Fibroblast of skin of back (primary cell): ENCODE measurements at regions not wholly inside any gene's neighbourhood (a gene's known extent, or its start where the extent isn't known, plus 50 kb on each side); places are given as distances from the start of the nearest gene placed in this dataset.

Source experiments
- DNase-seq: peaks from one replicate; pipeline ENCODE4 v3.0.0-alpha.2; 2013

DNA sequence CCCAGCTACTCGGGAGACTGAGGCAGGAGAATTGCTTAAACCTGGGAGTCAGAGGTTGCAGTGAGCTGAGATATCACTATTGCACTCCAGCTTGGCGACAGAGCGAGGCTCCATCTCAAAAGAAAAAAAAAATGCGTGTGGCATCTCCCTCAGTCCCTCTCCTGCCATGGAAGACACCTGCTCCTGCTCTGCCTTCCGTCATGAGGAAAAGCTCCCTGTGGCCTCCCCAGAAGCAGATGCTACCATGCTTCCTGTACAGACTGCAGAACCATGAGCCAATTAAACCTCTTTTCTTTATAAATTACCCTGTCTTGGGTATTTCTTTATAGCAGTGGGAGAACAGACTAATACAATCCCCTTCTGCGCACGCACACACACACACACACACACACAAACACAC, 249.4 kb downstream of the MN1 start:
- DNase-seq: no peak

DNA sequence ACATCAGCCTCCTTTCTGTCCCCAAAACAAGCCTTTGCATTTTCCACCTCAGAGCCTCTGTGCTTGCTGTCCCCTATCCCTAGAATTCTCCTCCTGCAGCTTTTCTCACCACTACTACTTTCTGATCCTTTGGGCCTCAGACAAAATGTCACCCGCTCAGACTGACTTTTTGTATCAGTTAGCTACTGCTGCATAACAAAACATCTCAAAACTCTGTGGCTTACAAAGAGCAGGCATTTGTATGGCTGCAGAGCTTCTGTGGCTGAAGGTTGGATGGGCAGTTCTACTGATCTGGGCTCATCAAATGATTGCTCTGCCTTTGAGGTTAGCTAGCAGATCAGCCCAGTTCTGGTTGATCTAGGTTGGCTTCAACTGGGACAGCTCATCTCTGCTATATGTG, 248.7 kb downstream of the MN1 start:
- no peak for DNase-seq

DNA sequence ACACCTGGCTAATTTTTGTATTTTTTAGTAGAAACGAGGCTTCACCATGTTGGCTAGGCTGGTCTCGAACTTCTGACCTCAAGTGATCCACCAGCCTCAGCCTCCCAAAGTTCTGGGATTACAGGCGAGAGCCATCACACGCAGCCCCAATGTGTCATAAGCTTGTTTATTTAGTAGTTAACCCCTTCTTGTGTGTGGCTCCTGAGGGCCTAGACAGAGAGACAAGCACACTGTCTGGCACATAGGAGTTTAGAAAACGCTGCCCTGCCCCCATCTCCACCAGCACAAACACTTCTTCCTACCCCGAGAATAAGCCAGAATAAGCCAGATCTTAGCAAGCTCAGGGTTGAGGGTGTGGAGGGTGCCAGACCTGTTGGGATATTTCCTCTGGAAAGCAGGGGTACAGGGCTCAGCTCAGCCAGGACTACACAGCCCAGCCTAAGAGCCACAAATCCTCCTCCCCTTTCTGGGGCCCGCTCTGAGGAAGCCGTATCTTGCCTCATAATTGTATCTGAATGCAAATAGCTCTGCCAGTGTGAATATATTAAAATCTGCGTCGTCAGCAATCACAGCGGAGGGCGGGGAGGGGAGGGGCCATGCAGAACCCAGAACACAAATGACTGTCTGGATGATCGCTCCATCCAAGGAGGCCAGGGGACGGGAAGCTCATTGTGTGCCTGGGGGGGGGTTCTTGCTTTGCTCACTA, 247.3 kb downstream of the MN1 start:
- peak; percentile 39 for DNase-seq

DNA sequence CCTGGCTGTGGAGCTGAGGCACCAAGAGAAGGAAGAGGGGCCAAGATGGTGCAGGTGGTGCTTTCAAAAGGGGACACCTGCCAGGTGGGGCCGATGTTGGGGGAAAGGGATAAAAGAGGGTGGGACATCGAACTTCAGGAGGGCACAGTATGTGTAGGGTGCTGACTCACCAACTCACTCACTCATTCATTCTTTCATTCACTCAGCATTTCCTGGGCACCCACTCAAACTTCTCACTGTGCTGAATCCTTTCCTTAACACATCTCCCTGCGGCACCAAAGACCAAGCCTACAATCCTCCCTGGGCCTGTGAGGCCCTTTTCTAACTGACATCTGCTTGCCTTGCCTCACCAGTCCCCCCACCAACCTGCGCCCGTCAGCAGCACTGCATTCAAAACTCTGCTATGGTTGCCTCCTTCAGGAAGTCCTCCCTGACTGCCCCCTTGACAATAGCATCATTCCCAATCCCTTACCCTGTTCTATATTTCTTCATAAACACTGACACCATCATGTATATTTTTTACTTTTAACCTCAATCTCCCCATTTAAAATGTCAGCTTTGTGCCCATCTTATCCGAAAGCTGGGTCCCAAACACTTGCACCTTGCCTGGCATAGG, 246.6 kb downstream of the MN1 start:
- DNase-seq: no peak

DNA sequence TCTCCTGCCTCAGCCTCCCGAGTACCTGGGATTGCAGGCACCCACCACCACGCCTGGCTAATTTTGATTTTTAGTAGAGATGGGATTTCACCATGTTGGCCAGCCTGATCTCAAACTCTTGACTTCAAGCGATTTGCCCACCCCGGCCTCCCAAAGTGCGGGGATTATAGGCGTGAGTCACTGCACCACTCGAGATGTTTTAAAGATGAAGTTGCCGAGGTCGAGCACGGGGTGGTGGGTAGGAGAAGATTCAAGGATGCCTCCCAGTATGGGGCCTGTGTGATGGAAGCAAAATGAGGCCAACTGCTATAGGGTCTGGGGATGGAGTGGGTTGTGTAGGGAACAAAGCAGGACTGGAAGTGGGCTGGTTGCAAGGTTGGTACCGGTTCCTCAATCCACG, 245.2 kb downstream of the MN1 start:
- no peak for DNase-seq

DNA sequence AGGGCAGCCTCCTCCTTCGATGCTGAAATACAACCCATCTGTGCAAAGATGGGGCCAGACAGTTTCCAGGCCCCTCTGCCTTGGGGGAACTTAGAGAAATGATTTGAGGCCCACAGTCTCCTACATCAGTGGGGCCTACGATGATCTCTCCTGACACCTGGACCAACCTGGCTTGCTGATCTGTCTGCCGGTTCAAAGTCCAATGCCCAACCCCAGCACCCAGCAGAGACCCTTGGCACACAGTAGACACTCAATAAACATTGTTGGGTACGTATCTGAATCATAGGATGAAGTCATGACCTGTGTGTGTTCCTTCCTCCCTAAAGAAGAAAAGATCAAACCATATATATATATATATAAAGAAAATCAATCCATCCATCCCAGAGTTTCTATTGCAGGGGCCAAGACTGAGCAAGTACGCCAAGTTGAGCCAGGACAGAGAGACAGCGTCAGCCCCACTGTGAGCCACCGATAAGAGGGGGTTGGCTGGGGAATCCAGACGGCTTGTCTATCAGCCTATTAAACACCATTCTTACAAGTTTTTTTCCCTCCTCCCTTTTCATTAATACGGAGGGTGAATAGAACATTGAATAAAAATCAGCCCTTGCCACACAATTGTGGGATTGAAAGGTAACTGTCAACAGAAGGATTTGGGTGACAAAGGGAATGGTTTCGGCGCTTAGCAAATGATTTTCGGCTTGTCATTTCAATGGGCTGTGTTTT, 244.1 kb downstream of the MN1 start:
- DNase-seq: no peak

DNA sequence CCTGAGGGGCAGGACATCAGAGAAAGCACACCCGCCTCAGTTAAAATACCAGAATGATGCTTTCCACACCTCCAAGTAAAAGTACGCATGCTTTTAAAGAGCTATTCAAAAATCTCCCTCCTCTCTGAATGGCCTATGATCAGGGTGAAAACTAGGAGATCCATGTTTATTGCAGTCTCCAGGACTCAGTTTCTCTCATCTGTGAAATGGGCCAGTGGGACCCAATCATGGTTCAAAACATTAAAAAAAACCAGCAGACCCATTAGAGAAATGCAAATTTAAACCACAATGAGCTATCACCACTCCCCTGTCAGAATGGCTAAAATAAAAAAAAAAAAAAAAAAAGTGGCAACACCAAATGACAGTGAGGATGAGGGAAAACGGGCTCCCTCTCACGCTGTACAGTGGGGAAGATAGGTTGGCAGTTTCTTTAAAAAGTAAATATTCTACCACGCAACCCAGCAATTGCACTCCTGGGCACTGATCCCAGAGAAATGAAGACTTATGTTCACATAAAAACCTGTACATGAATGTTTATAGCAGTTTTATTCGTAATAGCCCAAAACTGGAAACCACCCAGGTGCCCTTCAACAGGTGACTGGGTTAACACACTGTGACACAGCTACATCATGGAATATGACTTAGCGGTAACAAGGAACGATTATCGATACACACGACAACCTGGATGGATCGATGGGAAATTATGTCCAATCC, 242.7 kb downstream of the MN1 start:
- DNase-seq: no peak

DNA sequence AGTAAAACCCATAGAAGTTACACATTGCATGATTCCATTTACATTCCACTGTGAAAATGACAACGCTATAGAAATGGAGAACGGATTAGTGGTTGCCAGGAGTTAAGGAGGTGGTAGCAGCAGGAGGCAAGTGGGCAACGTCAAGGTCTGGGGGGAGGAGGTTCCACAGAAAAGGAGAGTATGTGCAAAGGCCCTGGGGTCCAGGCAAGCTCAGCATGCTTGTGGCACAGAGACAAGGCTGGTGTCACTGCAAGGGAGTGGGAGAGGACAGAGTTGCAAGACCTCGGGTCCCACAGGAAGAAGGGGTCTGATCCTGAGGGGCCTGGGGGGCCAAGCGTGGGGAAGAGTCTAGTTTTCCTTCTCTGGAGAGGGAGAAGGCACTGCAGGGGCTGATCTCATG, 240.8 kb downstream of the MN1 start:
- no peak for DNase-seq

DNA sequence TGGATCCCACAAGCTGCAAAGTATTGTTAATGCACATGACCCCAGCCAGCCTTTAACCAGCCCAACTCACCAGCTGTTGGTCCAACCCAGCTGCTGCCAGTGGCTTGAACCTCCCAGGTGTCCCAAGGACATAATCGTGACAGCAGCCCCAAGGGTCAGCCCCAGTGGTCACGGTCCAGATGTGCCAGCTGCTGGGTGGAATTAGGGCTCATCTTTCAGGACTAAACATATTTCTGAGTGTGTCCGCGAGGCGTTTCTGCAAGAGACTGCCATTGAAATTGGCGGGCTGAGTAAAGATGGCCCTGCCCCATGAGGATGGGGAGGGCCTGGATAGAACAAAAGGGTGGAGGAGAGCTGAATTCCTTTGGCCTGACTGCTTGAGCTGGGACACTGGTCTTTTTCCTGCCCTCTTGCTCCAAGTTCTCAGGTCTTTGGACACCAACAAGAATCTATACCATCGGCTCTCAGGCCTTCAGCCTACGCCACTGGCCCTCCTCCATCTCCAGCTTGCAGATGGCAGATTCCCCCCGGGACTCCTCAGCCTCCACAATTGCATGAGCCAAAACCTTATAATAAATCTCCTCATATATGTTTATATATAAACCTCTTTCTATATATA, 240.2 kb downstream of the MN1 start:
- peak; percentile 22 for DNase-seq

DNA sequence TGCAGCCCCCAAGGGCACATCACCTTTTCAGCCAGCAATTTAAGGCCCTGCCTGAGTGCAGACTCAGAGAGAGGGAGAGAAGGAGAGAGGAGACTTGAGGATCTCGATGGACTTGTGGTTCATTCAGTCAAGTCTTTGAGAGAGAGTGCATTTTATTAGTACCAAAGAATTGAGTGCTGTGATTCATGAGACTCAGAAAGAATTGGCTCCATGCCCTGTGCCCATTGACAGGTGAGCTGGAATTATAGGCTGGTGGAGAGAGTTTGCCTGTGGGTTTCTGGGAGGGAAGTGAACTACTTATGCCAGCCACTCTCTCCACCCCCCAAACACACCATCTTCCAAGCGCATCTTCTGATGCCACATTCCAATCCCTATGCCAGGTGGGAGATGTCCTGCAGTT, 236.8 kb downstream of the MN1 start:
- no peak for DNase-seq

DNA sequence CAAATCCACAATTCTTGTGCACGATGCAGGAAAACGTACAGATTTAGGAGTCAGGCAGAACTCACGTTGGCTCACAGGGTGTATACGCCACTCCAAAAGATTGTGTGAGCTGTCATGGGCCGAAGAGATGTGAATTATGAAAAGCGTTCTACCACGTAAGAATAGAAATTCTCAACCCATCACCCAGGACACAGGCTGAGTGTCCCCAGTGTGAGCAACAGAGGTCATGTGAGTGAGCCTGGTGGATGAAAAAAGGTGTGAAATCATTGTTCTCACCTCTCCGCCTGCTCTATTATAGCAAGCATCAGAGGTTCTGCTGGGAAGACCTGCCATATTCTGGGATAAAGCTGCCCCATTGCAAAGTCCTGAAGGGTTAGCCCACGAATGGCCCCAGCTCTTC, 235.0 kb downstream of the MN1 start:
- no peak for DNase-seq

DNA sequence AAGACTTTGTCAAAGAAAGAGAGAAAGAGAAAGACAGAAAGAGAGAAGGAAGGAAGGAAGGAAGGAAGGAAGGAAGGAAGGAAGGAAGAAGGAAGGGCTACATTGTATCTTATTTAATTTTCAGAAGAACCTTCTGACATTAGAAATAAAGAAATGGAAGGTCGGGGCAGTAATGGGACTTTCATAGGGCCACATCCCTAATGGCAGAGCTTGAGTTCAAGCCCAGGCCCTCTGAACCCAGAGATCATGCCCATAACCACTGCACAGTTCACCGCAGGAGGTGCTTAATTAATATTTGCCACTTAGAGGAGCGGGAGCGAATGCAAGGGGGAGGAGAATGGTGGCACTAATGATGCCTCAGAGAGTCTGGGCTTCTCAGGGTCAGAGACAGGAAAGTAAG, 233.3 kb downstream of the MN1 start:
- no peak for DNase-seq

DNA sequence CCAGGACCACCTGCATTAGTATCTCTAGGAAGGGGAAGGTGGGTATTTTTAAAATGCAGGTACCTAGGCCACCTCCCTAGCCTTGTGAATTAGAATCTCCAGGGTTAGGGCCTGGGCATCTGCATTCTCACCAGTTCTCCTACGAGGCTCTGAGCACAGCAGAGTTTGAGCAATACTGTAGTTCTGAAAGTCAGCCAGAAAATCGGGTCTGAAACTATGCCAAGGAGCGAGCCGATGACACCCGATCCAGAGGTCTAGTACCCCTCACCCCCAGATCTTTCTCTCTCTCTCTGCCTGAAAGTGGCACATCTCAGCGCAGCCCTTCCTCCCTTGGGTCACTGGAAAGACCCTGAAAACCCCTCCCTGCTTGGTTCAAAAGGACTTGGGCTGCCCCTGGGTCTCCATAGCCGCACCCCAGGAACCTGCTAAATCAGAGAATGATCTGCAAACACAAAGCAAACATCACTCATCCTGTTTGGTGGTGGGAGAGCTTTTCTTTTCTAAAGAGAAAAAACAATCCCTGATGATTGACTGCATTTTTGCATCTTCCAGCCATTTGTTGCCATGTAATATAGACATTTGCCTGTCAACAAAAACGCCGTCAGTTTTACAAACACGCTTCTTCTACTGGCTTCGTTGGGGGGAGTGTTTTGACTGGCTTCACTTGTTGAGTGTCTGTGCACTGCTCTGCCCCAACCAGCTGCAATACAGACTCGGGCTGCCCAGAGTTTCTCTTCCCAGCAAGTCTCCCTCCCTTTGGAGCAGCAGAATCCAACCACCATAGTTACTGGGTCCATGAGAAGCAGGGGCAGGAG, 229.9 kb downstream of the MN1 start:
- DNase-seq: no peak

DNA sequence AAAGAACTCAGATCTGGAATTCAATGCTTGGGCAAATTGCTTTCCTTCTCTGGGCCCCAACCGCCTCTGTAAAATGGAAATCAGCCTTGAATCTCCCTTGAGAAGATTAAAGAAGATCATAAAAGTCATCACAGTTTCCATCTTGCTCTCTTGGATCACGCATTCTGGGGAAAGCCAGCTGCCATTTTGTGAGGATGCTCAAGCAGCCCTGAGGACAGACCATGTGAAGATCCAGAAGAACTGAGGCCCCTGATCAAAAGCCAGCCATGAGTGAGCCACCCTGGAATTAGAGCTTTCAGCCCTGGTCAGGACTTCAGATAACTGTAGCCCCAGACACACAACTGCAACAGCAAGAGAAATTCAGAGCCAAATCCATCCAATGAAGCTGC, 229.3 kb downstream of the MN1 start:
- no peak for DNase-seq

DNA sequence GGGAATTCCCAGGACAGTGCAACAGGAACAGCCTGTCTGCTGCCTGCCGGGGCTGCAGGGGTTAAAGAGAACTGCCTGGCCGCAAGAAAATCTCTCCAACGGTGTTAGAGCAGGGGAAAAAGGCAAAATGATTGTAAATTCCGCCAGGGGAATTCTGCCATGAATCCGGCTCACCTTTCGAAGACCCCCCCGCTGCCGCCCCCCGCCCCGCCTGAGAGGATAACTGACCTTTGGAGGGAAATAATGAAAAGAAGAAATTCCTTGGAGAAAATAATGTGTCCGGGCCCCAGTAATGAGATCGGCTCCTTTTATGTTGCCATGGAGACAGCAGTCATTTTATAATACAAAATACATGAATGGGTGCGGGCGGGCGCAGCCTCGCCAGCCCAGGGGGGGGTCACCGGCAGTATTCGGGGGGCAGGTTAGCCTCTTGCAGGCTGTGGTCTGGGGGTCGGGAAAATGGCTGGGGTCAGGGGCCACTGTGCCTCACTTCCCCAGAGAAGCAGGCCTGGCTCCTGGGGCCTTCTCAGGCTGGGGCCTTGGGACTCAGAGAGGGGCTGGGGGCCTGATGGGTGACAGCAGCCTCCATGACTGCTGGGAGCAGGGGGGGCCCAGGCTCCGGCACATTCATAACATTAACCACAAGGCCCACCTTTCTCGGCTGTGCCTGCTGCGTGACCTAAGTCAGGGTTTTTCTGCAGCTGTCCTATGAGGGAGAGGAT, 228.1 kb downstream of the MN1 start:
- DNase-seq: no peak

DNA sequence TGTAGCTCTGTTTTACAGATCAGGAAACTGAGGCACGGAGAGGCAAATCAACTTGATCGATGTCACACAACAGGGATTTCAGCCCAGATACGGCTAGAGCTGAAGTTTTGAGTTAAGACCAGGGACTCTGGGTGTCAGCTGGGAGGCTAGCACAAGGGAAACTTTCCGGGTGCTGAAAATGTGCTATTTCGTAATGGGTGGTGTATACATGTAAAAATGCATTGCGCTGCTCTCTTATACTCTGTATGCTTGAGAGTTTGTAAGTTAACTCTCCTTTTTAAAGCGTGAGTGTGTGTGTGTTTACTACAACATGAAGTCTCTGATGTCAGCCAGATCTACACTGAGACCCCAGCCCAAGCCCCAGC, 227.6 kb downstream of the MN1 start:
- no peak for DNase-seq

DNA sequence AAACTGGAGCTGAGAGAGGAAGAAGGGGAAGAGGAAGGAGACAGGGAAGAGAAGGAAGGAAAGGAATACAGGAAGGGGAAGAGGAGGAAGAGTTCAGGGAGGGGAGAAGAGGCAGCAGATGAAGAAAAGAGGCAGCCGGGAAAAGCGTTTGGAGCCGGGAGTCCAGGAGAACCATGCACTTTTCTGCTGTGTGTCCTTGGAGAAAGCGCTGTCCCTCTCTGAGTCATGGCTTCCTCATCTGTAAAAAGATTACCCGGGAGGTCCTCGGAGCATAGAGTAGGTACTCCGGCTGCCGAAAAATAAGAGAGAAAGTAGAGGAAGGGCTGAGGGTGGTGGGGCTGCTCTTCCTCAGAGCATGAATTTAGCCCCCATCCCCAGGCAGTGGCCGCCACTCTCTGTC, 226.9 kb downstream of the MN1 start:
- no peak for DNase-seq

DNA sequence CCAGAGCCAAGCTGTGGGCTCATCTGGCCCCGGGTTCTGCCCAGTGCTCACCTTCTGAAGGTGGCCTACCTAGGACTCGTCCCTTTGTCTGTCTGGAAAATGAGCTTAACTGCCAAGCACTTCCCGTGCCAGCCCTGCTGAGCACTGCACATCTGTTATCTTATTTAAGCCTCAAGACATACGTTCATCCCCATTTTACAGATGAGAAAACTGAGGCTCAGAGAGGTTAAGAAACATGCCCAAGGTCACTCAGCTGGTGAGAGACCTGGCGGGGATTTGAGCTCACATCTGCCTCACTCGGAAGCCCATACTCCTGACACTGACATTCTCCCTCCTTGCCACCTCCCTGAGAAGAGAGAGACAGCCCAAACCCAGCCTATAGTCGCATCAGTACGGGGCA, 226.2 kb downstream of the MN1 start:
- no peak for DNase-seq

DNA sequence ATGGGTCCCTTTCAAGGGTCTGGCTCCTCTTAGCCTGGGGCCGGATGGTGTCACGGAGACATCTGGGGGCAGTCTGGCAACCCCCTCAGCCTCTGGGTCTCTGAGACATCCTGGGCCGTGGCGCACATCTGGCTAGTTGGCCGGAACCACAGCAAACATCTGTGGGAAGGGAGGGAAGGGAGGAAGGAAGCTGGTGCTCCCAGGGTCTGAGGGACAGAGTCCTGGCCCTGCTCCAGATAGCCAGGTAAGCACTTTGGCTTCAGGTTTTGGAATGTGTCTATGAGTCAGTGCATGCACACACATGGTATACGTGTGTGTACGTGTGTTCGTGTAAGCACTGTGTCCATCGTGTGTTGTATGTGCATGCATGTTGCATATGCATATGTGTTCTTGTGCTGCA, 225.1 kb downstream of the MN1 start:
- no peak for DNase-seq

DNA sequence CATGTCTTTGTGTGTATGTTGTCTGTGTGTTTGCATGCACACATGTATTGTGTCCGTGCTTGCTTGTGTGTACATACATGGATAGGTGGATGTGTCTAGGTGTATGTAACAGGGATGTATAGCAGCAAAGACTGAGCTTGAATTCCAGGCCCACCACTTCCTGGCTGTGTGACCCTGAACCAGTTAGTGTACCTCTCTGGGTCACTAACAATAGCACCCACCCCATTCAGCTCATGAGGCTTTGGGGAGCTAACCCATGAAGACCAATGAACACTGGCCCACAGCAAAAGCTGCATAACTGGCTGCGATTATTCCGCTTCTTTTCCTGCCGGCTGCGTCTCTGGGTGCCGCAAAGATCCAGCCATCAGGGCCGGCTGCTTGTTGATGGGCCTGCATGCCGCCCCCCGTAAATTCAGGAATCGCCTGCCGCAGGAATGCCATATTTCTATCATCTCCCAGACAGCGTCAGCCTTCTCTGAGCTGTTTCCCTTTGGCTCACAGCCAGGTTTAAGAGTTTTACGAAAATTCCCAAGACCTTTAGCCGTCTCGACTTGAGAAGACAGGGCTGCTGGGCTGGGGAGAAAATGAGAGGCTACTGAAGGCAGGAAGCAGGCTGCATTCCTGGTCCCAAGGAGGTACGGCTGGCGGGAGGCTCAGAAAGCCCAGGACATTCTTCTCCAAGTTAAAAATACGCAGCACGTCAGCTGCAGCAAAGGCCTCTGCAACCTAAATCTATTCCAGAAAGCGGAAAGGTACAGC, 224.6 kb downstream of the MN1 start:
- DNase-seq: peak; percentile 80

DNA sequence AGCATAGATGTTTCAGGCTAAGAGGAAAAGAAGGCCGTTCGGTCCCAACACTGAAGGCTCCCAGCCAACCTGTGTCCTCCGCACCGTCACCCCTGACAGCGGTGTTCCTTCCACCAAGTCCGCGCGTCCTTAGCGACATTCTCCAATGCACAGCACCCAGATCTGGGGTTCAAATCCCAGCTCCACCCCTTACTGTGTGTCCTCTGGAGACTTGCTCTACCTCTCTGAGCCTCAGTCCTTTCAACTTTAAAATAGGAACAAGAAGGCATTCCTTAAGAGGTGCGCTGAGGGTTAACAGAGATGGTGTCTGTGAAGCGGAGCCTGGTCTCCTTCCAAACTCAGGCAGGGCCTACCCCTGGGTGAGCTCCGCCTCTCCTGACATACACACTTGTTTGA, 224.0 kb downstream of the MN1 start:
- DNase-seq: no peak
